Testis (tissue), 2 donors: ENCODE measurements at regions not wholly inside any gene's neighbourhood (a gene's known extent, or its start where the extent isn't known, plus 50 kb on each side); places are given as distances from the start of the nearest gene placed in this dataset.

ENCODE experiments used
- CTCF ChIP-seq, 3 experiments: fragments of 450-650 bp in 2 of 3; fragments of 200-600 bp in 1 of 3; sonication (generic) in 1 of 3; IDR thresholded peaks; one replicate each; pipeline ENCODE4 v1.5.1; 2016 to 2019; ENCODE audit warnings: antibody characterized with exemption in 3 of 3, mild to moderate bottlenecking in 2 of 3, moderate library complexity in 1 of 3
- POLR2A ChIP-seq: fragments of 450-650 bp; IDR thresholded peaks from one replicate; pipeline ENCODE4 v1.6.1; 2017; ENCODE audit warnings: antibody characterized with exemption, mild to moderate bottlenecking, moderate library complexity

DNA sequence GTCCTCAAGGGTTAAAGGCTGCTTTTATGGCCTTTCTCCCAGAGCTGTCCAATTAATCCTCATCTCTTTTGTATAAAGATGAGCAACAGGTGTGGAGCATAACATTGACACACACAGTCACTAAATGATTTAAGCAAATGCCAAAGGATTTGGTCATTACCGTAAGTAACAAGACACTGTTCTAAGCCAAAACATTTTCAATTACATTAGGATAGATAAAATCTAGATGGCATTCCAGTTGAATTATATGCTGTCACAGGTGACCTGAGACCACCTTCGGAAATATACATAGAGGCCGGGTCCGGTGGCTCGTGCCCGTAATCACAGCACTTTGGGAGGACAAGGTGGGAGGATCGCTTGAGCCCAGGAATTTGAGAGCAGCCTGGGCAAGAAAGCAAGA, 105.3 kb upstream of the UBE3A start:
- TF ChIP-seq CTCF (IDR thresholded peaks at IDR 0.05) = no peak
- no peak for TF ChIP-seq POLR2A
